HFF-Myc (cell line): ENCODE measurements at regions not wholly inside any gene's neighbourhood (a gene's known extent, or its start where the extent isn't known, plus 50 kb on each side); places are given as distances from the start of the nearest gene placed in this dataset.

Source experiments
- DNase-seq: peaks from one replicate; pipeline ENCODE4 v3.0.0-alpha.2; 2011; ENCODE audit warnings: low read depth; ENCODE audit errors: extremely low read depth
- H3K4me3 ChIP-seq: replicated peaks from 2 replicates; pipeline ENCODE4 v1.5.1; 2011; ENCODE audit warnings: low read depth, mild to moderate bottlenecking, control low read depth, low read length
- TF ChIP-seq, protein P1 (sequence below): IDR thresholded peaks from 2 replicates; pipeline ENCODE4 v1.5.1; 2012; ENCODE audit warnings: mild to moderate bottlenecking, low read depth, low read length, control low read depth; ENCODE audit errors: missing control alignments

DNA sequence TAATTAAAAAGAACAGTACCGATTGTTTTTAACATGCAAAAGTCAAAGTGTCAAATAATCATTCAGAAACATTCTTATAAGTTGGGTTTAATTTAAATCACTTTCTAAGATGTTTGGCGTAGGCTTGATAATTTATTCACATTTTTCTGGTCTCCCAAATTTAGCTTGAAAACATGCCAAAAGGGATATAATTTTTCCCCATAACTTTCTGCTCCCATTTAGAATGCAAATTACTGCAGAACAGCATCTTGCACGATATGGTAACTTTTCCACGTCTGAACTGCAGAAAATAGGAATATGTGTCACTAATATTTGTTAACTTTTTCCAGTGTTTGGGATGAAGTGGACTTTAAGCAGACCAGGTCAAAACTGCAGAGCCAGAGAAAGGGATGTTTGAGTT is 1592.4 kb upstream of the SEL1L start:
- TF ChIP-seq, protein P1, sequence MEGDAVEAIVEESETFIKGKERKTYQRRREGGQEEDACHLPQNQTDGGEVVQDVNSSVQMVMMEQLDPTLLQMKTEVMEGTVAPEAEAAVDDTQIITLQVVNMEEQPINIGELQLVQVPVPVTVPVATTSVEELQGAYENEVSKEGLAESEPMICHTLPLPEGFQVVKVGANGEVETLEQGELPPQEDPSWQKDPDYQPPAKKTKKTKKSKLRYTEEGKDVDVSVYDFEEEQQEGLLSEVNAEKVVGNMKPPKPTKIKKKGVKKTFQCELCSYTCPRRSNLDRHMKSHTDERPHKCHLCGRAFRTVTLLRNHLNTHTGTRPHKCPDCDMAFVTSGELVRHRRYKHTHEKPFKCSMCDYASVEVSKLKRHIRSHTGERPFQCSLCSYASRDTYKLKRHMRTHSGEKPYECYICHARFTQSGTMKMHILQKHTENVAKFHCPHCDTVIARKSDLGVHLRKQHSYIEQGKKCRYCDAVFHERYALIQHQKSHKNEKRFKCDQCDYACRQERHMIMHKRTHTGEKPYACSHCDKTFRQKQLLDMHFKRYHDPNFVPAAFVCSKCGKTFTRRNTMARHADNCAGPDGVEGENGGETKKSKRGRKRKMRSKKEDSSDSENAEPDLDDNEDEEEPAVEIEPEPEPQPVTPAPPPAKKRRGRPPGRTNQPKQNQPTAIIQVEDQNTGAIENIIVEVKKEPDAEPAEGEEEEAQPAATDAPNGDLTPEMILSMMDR, result no peak
- DNase-seq, result no peak
- no peak overlapping the region for H3K4me3 ChIP-seq

DNA sequence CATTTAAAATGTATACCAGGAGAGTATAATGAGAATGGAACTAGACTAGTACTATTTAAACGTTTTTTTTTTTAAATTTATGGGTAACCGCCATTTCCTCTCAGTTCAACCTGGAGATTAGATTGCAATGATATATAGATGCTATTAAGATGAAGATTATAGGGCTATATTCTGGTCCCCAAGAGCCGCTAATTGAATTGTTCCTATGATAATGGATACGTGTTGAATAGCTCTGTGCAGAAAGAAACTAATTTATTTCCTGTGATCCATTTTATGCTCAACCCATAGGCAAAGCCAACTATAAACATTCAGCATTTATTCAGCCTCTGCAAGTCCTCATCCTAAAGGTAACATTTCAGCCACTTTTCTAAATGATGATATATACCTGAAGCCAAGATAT is 1595.1 kb upstream of the SEL1L start:
- TF ChIP-seq, protein P1, result no peak
- no peak for DNase-seq
- no peak overlapping the region for H3K4me3 ChIP-seq

DNA sequence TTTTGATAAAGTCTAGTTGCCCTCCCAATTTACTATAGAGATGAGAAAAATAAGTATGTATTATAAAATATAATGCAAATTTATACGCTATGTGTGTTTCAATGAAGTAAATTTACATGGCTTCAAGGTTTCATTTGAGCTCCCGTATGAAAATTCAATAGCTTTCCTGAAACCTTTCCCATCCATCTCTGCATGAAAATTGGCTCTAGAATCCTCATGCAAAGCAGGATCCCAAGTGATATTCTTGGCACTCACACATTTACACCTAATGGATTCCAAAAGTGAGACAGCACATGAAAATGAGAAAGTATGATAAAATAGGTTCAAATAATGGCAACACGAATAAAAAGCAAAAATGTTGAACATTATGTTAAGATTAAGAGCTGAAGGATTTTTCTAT is 1595.8 kb upstream of the SEL1L start:
- no peak overlapping the region for H3K4me3 ChIP-seq
- TF ChIP-seq, protein P1, result no peak
- no peak for DNase-seq

DNA sequence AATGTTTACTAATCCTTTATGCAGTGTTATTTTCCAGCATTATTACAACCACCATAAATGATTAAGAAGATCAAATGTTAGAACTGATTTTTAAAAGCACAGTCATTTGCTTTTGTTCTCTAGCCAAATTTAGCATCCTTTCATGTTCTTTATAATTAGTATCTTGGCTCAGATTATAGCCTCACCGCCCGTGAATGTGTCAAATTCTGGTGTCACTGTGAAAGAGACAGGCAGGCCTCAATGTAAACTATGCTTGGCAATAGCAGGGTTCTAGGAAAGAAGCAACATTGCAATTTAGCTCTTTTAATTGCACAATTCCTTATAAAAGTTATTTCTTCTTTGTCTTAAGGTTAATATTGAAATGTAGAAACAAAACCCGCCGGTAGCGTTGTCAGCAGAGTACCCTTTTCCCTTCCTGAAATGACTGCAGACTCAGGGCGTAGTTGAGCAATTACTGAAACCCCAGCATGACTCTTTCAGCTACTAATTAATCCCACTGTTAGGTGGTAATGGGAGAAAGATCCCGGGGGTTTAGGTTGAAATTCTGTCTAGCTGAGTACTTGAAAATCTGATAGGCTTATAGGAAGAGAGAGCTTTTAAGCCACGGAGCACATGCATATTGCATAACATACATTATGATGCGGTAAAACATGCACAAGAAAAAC is 1600.5 kb upstream of the SEL1L start:
- no peak overlapping the region for H3K4me3 ChIP-seq
- no peak for DNase-seq
- TF ChIP-seq, protein P1, result no peak

DNA sequence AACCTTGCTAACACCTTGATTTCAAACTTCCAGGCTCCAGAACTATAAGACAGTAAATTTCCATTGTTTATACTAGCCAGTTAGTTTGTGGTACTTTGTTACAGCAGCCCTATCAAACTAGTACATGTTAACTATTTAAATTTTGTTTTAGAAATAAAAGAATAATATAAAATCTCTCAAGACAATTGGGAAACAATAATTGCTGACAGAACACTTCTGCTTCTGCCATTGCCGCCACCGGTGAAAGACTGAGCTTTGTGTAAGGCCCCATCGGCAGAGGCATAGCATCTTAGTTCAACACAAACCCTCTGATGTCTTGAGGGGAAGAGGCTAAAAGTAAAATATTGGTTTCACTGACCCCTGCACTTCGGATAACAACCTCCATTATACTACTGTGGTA is 1607.1 kb upstream of the SEL1L start:
- TF ChIP-seq, protein P1, result no peak
- no peak for DNase-seq
- no peak overlapping the region for H3K4me3 ChIP-seq

DNA sequence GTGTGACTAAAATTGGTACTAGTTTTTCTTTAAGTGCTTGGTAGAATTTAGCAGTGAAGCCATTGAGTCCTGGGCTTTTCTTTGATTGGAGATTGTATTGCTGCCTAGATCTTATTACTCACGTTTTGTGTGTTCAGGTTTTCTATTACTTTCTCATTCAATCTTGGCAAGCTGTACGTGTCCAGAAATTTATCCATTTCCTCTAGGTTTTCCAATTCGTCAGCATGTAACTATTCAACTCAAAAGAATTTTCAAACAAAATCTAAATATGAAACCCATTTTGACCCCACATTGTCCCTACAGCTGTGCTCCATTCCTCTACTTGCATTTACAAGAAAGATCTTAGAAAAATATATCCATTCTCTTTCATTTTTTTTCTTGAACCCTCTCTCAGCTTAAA is 1613.4 kb upstream of the SEL1L start:
- no peak overlapping the region for H3K4me3 ChIP-seq
- no peak for DNase-seq
- TF ChIP-seq, protein P1, result no peak

DNA sequence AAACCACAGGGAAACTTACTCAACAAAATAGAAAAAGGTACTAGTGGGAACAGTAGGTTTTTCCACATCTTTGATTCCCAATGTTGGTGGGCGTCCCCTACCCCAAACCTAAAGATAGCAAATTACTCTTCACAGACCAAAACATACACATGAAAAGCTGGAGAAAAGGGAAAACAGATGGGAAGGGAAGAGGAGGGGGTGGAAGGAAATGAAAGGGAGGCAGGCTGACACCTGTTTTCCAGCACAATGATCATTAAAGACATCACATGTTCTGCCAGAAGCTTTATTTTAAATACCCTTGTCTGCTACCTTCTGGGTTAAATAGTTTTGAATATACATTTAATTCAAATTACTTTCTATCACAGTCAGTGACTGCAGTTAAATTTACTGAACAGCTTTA is 1617.9 kb upstream of the SEL1L start:
- no peak for DNase-seq
- no peak overlapping the region for H3K4me3 ChIP-seq
- TF ChIP-seq, protein P1, result no peak
